Spleen (tissue), 7 donors: ENCODE measurements at regions not wholly inside any gene's neighbourhood (a gene's known extent, or its start where the extent isn't known, plus 50 kb on each side); places are given as distances from the start of the nearest gene placed in this dataset.

ENCODE experiments used
- CTCF ChIP-seq, 11 experiments: fragments of 200-600 bp in 7 of 11; fragments of 450-650 bp in 4 of 11; sonication (generic) in 4 of 11; IDR thresholded peaks in 8 of 11; conservative IDR thresholded peaks in 3 of 11; 1 replicate in 7 of 11; 2 replicates in 4 of 11; pipeline versions ENCODE4 v1.4.0 to v1.8.0; 2016 to 2021; ENCODE audit warnings: antibody characterized with exemption in 11 of 11, inconsistent platforms in 4 of 11, mild to moderate bottlenecking in 1 of 11
- POLR2A ChIP-seq, 3 donors: fragments of 450-650 bp; IDR thresholded peaks; one replicate each; pipeline ENCODE4 v1.5.1; 2017; ENCODE audit warnings: antibody characterized with exemption in 3 of 3, mild to moderate bottlenecking in 1 of 3
- POLR2AphosphoS5 ChIP-seq, 3 donors: sonication (generic); formaldehyde crosslinking; IDR thresholded peaks; one replicate each; pipeline ENCODE4 v1.5.1; 2017; ENCODE audit warnings: antibody characterized with exemption in 3 of 3
- donor health status: DM: no; HTN: no; CAD: no; lungs with moderate emphysema.
- donor health status: DM: no; HTN: no; CAD: no.
- donor health status: DM: no; HTN: no; CAD: no.

GRCh38 chr2:156731506-156731905, 295.3 kb downstream of the GPD2 start:
- TF ChIP-seq CTCF (IDR thresholded peaks at IDR 0.05 in 8 of 11, conservative IDR thresholded peaks at IDR 0.05 in 3 of 11) (no peak), POLR2A (IDR thresholded peaks at IDR 0.05) (no peak), POLR2AphosphoS5 (IDR thresholded peaks at IDR 0.05) (no peak)
